ENCODE measurements at regions not wholly inside any gene's neighbourhood (a gene's known extent, or its start where the extent isn't known, plus 50 kb on each side); places are given as distances from the start of the nearest gene placed in this dataset.

- no peak for TF ChIP-seq USF2 (IDR thresholded peaks at IDR 0.05)
- TF ChIP-seq CTCF (IDR thresholded peaks at IDR 0.05): no peak
- no peak for TF ChIP-seq MYC (IDR thresholded peaks at IDR 0.05; ENCODE audit: borderline replicate concordance, low read length)
- TF ChIP-seq JUNB (IDR thresholded peaks at IDR 0.05): no peak
Measured at GRCh38 chr7:54097886-54098285, 444.3 kb upstream of the VSTM2A start.
